SKM-1 (cell line): ENCODE measurements at regions not wholly inside any gene's neighbourhood (a gene's known extent, or its start where the extent isn't known, plus 50 kb on each side); places are given as distances from the start of the nearest gene placed in this dataset.
"Not testable (repeated sequence)": the region's sequence is repeated elsewhere in the genome, so short reads cannot be mapped to it uniquely, and the experiment has no call there.

Source experiments
- DNase-seq: peaks from one replicate; lab custom pipeline; 2025; ENCODE audit not compliant: unreplicated experiment; lab: John Stamatoyannopoulos, UW

DNA sequence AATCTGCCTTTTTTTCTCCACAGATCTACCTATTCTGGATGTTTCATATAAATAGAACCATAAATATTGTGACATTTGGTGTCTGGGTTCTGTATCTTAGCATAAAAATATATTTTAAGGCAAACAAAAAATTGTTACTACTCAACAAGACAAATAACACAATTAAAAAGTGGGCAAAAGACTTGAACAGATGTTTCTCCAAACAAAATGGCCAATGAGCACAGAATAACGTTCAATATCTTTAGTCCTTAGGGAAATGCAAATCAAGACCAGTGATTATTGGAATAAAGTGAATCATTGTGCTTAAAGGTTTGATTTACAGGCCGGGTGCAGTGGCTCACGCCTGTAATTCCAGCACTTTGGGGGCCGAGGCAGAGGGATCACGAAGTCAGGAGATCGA, 1331.3 kb downstream of the AACS start:
- no peak for DNase-seq

GRCh38 chr12:126397071-126397581, 1331.9 kb downstream of the AACS start:
- DNase-seq: no peak

- no peak for DNase-seq
Observed at GRCh38 chr12:126397660-126398059, 1332.4 kb downstream of the AACS start.

- no peak for DNase-seq
Observed at GRCh38 chr12:126400831-126401230, 1335.6 kb downstream of the AACS start.

- no peak for DNase-seq
Observed at GRCh38 chr12:126404293-126404881, 1339.2 kb downstream of the AACS start.

- DNase-seq: no peak
Observed at GRCh38 chr12:126418400-126418799, 1353.2 kb downstream of the AACS start.

DNA sequence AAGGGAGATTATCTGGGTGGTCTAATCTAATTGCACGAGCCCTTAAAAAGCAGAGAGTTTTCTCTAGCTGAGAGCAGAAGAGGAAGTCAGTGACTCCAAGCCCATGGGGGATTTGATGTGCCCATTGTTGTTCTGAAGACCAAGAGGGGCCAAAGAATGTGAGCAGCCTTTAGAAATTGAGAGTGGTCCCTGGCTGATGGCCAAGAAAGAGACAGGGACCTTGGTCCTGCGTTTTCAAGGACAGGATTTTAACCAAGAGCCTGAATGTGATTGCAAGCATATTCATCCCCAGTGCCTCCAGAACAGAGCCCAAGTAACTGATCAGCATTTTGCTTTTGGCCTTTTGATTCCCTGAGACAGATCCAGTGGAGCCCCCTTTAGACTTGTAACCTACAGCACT, 1353.9 kb downstream of the AACS start:
- no peak for DNase-seq

DNA sequence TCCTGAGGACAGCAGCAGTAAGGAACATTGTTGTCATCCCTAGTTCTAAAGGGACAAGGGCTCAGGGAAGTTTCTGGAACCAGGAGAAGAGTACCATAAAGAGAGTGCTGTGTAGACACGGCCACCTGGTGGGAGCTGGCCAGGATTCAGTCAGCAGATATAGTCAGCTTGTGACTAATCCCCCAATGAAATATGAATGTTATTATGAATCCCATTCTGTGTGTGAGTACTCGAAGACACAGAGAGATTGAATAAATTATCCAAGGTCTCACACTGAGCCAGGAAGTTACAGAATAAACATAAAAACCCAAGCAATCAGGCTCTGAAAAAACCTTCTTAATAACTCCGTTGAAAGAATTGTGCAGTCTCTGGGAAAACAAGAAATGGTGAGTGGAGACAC, 1359.5 kb downstream of the AACS start:
- DNase-seq: no peak

GRCh38 chr12:126425264-126425663, 1360.0 kb downstream of the AACS start:
- DNase-seq: no peak

DNA sequence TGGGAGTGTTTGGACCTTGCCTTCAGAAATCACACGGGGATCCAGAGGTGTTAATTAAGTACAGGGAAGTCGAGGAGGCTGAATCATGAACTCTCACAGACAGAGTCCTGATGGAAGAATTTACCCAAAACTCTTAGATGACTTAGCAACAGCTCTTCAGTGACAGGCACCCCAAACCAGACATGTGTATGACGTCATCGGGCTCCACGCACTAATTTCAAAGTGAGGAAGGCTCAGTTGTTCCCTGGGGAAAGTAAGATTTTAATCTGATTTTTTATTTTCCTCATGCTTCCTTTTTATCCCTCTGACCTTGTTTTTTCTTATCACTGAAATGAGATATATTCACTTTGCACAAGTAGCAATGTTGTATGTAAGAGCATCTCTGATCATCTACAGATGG, 1363.5 kb downstream of the AACS start:
- DNase-seq: no peak

DNA sequence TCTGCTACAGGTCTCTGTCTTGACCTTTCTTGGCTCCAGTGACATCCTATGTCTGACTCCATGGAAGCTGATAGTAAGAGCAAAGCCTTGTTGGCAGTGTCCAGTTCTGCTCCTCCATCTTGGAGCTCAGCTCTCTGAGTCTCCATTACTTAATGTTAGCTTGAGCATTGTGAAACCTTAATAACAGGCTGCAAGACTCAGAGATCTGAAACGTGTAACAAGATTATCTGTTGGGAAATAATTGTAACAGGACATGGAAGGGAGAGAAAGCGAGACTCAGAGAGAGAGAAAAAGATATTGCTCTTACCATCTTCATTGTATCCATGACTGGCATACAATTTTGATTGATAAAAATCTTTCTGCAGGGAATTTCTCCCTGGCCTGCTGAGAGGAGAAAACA, 1365.7 kb downstream of the AACS start:
- no peak for DNase-seq

DNA sequence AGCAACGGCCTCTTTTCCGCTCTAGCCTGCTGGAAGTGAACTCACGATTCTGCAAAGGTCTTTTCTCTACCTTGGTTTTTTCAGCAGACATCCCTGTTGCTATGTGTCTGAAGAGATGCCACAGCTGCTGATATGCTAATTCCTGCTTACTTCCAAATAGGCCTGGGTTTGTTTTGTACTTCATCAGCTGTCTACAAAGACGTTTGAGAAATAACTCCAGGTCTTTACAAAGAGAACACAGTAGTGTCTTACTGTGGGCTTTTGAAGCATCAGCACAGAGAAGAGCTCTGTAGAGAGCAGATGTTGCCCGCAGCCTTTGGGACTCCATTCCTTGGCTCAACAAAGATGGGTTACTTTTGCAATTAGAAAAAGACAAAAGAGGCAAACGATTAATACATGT, 1366.5 kb downstream of the AACS start:
- DNase-seq: no peak

GRCh38 chr12:126432780-126433179, 1367.5 kb downstream of the AACS start:
- DNase-seq: no peak

DNA sequence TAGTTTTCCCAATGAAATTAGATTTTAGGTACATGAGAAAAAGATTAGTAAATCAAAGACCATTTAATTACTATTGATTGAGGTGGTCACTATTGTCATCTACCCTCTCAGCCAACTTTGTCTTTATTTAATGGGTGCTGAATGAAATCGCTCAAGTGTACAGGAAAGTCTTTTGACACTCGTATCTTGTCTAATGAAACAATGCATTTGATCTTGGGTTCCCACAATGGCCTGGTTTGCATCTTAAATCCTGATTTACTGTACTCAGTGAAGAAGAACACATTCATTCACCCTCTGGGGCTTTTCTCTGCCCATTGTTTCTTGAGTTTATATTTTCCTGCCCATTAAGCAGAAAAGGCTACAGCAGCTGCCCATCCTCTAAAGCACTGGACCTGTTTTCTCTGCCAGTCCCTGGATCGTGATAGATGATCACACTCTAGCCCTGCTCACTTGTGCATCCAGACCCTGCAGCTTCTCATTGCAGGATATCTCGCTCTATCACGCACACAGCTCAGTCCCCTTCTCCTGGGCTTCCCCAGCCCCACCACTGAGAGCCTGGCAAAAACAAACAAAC, 1369.3 kb downstream of the AACS start:
- DNase-seq: no peak

GRCh38 chr12:126436041-126436440, 1370.8 kb downstream of the AACS start:
- no peak for DNase-seq

GRCh38 chr12:126437934-126438333, 1372.7 kb downstream of the AACS start:
- DNase-seq: no peak

- no peak for DNase-seq
Observed at GRCh38 chr12:126443977-126444376, 1378.7 kb downstream of the AACS start.

GRCh38 chr12:126447346-126447745, 1382.1 kb downstream of the AACS start:
- no peak for DNase-seq

GRCh38 chr12:126451809-126452208, 1386.6 kb downstream of the AACS start:
- DNase-seq: no peak

DNA sequence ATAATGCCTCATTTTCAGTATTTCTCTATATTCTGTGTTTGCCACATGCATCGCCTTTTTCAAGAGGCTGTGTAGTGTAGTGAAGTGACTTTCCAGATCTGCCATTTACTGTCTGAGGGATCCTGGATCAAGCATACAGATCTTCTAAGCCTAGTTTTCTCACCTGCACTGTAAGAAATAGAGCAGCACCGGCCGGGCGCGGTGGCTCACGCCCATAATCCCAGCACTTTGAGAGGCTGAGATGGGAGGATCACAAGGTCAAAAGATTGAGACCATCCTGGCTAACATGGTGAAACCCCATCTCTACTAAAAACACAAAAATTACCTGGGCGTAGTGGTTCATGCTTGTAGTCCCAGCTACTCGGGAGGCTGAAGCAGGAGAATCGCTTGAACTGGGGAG, 1387.5 kb downstream of the AACS start:
- DNase-seq: not testable (repeated sequence)

GRCh38 chr12:126454581-126454980, 1389.3 kb downstream of the AACS start:
- no peak for DNase-seq

GRCh38 chr12:126457776-126458175, 1392.5 kb downstream of the AACS start:
- DNase-seq: no peak

DNA sequence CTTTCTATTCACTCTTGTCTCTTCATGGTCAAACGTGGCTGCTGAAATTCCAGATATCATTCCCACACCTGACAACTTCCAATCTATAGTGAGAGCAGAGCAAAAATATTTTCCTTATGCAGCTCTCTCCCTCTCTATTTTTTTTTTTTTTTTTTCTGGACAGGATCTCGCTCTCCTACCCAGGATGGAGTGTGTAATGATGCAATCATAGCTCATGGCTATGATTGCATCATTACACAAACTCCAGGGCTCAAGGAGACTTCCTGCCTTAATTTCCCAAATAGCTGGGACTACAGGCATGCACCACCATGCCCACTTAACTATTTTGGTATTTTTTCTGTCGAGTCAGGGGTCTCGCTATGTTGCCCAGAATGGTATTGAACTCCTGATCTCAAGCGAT, 1398.9 kb downstream of the AACS start:
- DNase-seq: no peak
